Bronchial epithelial cell (primary cell): ENCODE measurements at regions not wholly inside any gene's neighbourhood (a gene's known extent, or its start where the extent isn't known, plus 50 kb on each side); places are given as distances from the start of the nearest gene placed in this dataset.

Source experiments
- DNase-seq: peaks from one replicate; pipeline ENCODE4 v3.0.0-alpha.2; 2010; ENCODE audit warnings: low read depth
- FAIRE-seq: peaks from 2 replicates; lab custom pipeline; 2011; peaks lifted over from hg19 to GRCh38; lab: Jason Lieb, UNC
- H3K27me3 ChIP-seq: 2 replicates; pipeline ENCODE4 v1.5.1; 2011; ENCODE audit warnings: low read length; ENCODE audit not compliant: control insufficient read depth, insufficient read depth
- H3K36me3 ChIP-seq: 2 replicates; pipeline ENCODE4 v1.5.1; 2011; ENCODE audit warnings: low read length; ENCODE audit not compliant: control insufficient read depth, insufficient read depth
- H3K4me3 ChIP-seq: 2 replicates; pipeline ENCODE4 v1.5.1; 2011; ENCODE audit warnings: mild to moderate bottlenecking, low read depth, low read length, control low read depth
- CTCF ChIP-seq: IDR thresholded peaks from 2 replicates; pipeline ENCODE4 v1.5.1; 2011; ENCODE audit warnings: mild to moderate bottlenecking, moderate library complexity, low read length, control low read depth, inconsistent platforms; ENCODE audit not compliant: insufficient read depth, severe bottlenecking

GRCh38 chr9:14530366-14530765 lies 162.9 kb downstream of the ZDHHC21 start:
- FAIRE-seq (no peak), DNase-seq (no peak)
- Histone ChIP-seq H3K27me3 (no peaks in the 10 kb centered on the region), H3K4me3 (no peak overlapping the region), H3K36me3 (no peaks in the 10 kb centered on the region)
- TF ChIP-seq CTCF, result no peak

GRCh38 chr9:14529629-14530028 lies 163.6 kb downstream of the ZDHHC21 start:
- DNase-seq, result no peak
- Histone ChIP-seq H3K27me3 (no peaks in the 10 kb centered on the region), H3K36me3 (no peaks in the 10 kb centered on the region), H3K4me3 (no peak overlapping the region)
- TF ChIP-seq CTCF, result no peak
- FAIRE-seq, result no peak

- FAIRE-seq, result no peak
- no peak for TF ChIP-seq CTCF
- no peak for DNase-seq
Observed at GRCh38 chr9:14529054-14529453, 164.2 kb downstream of the ZDHHC21 start.

GRCh38 chr9:14526504-14526903 lies 166.7 kb downstream of the ZDHHC21 start:
- no peak for TF ChIP-seq CTCF
- DNase-seq, result no peak
- H3K36me3 ChIP-seq, result no peaks in the 10 kb centered on the region
- no peak for FAIRE-seq
- H3K27me3 ChIP-seq, result no peaks in the 10 kb centered on the region
- H3K4me3 ChIP-seq, result no peak overlapping the region

More at GRCh38 chr9:14529054-14529453, 164.2 kb downstream of the ZDHHC21 start:
- Histone ChIP-seq H3K36me3 (no peaks in the 10 kb centered on the region), H3K4me3 (no peak overlapping the region), H3K27me3 (no peaks in the 10 kb centered on the region)

- no peak for TF ChIP-seq CTCF
- FAIRE-seq (no peak), DNase-seq (no peak)
Observed at GRCh38 chr9:14525856-14526255, 167.4 kb downstream of the ZDHHC21 start.

GRCh38 chr9:14524873-14525515 lies 168.2 kb downstream of the ZDHHC21 start:
- DNase-seq (no peak), FAIRE-seq (no peak)
- Histone ChIP-seq H3K4me3 (no peak overlapping the region), H3K27me3 (no peaks in the 10 kb centered on the region), H3K36me3 (no peaks in the 10 kb centered on the region)
- no peak for TF ChIP-seq CTCF

More at GRCh38 chr9:14525856-14526255, 167.4 kb downstream of the ZDHHC21 start:
- H3K36me3 ChIP-seq, result no peaks in the 10 kb centered on the region
- H3K4me3 ChIP-seq, result no peak overlapping the region
- no peaks in the 10 kb centered on the region for H3K27me3 ChIP-seq
